ENCODE measurements at regions not wholly inside any gene's neighbourhood (a gene's known extent, or its start where the extent isn't known, plus 50 kb on each side); places are given as distances from the start of the nearest gene placed in this dataset.

DNA sequence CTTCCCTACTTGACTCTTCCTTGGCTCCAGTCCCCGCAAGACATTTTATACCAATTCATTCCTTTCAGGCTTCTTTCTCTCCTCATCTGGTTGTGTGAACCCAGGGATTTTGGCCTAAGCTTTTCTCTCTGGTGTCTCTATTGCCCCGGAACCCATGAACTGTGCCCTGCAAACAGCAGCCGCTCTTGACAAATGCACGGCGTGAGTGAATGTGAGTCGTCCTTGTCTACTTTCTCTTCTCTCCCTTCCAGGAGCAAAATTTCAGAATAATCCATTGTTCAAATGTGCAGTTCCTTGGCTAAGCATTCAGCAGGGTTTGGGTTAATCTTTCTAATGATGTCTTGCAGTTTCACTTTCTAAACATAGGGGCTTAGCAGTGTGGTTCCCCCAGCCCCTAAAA is 250.4 kb upstream of the IRX4 start (continued):
- TF ChIP-seq, protein P1, sequence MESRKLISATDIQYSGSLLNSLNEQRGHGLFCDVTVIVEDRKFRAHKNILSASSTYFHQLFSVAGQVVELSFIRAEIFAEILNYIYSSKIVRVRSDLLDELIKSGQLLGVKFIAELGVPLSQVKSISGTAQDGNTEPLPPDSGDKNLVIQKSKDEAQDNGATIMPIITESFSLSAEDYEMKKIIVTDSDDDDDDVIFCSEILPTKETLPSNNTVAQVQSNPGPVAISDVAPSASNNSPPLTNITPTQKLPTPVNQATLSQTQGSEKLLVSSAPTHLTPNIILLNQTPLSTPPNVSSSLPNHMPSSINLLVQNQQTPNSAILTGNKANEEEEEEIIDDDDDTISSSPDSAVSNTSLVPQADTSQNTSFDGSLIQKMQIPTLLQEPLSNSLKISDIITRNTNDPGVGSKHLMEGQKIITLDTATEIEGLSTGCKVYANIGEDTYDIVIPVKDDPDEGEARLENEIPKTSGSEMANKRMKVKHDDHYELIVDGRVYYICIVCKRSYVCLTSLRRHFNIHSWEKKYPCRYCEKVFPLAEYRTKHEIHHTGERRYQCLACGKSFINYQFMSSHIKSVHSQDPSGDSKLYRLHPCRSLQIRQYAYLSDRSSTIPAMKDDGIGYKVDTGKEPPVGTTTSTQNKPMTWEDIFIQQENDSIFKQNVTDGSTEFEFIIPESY (IDR thresholded peaks at IDR 0.05; ENCODE audit: extremely low read depth, insufficient replicate concordance, low read length): no peak
- no peak for TF ChIP-seq TCF7L2 (IDR thresholded peaks at IDR 0.05; ENCODE audit: borderline replicate concordance, extremely low read depth, insufficient read depth, insufficient read length)
- TF ChIP-seq POLR2A (IDR thresholded peaks at IDR 0.05; ENCODE audit: borderline replicate concordance, extremely low read depth, insufficient read depth, insufficient read length): no peak
- TF ChIP-seq, protein P2, sequence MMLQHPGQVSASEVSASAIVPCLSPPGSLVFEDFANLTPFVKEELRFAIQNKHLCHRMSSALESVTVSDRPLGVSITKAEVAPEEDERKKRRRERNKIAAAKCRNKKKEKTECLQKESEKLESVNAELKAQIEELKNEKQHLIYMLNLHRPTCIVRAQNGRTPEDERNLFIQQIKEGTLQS (IDR thresholded peaks at IDR 0.05): no peak
- TF ChIP-seq ZFX (IDR thresholded peaks at IDR 0.05): no peak

DNA sequence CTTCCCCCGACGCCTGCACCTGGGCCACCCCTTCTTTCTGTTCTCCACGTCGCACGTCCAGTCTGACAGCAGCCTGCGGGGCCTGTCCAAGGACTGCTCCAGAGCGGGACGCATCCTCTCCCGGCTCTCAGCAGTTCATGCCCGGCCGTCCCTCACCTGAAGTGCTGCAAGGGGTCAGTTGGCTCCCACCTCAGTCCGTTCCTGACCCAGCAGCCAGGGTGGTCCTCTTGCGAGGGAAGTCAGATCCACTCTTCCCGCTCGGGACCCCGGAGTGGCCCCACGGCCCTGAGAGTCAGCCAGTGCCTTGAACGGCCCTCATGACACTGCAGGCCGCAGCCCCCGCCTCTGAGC is 249.7 kb upstream of the IRX4 start:
- Histone ChIP-seq H3K4me3 (replicated peaks in 1 of 2; ENCODE audit: low read depth in 1 of 2, low read length in 2 of 2) (no peak overlapping the region), H4K20me1 (ENCODE audit: insufficient read depth) (no peaks in the 10 kb centered on the region), H3K9me3 (ENCODE audit: control insufficient read depth in 1 of 2, insufficient read depth in 1 of 2, low read depth in 1 of 2, low read length in 2 of 2) (no peaks in the 10 kb centered on the region), H3K27ac (ENCODE audit: low read depth, low read length) (no peak overlapping the region), H3K4me2 (ENCODE audit: low read length) (no peak overlapping the region), H3K36me3 (ENCODE audit: control insufficient read depth in 1 of 2, insufficient read depth in 2 of 2, low read length in 2 of 2) (no peaks in the 10 kb centered on the region), H3K9ac (ENCODE audit: low read length) (no peak overlapping the region), H3K79me2 (ENCODE audit: insufficient read depth, low read length) (no peaks in the 10 kb centered on the region), H3K9me2 (ENCODE audit: insufficient read depth) (no peaks in the 10 kb centered on the region), H3K4me1 (ENCODE audit: control insufficient read depth in 1 of 2, insufficient read depth in 2 of 2, low read length in 2 of 2) (no peaks in the 10 kb centered on the region), H3K27me3 (ENCODE audit: insufficient read depth, low read length) (peaks cover 9% of the 10 kb centered on the region; the same call in 1 of the 2 replicates), H2AFZ (ENCODE audit: low read depth, low read length, poor library complexity, severe bottlenecking) (no peak overlapping the region)
- ATAC-seq: no peak
- CTCF ChIA-PET: no interaction called here
- TF ChIP-seq RAD21 (IDR thresholded peaks at IDR 0.05; ENCODE audit: low read depth) (no peak), SIN3A (IDR thresholded peaks at IDR 0.05; ENCODE audit: low read depth) (no peak), SP1 (IDR thresholded peaks at IDR 0.05; ENCODE audit: low read depth) (no peak), POLR2AphosphoS5 (IDR thresholded peaks at IDR 0.05; ENCODE audit: low read depth, low read length) (no peak), EZH2 (IDR thresholded peaks at IDR 0.05) (no peak)
- TF ChIP-seq, protein P1 (IDR thresholded peaks at IDR 0.05; ENCODE audit: extremely low read depth, insufficient replicate concordance, low read length): no peak
- TF ChIP-seq, protein P3, sequence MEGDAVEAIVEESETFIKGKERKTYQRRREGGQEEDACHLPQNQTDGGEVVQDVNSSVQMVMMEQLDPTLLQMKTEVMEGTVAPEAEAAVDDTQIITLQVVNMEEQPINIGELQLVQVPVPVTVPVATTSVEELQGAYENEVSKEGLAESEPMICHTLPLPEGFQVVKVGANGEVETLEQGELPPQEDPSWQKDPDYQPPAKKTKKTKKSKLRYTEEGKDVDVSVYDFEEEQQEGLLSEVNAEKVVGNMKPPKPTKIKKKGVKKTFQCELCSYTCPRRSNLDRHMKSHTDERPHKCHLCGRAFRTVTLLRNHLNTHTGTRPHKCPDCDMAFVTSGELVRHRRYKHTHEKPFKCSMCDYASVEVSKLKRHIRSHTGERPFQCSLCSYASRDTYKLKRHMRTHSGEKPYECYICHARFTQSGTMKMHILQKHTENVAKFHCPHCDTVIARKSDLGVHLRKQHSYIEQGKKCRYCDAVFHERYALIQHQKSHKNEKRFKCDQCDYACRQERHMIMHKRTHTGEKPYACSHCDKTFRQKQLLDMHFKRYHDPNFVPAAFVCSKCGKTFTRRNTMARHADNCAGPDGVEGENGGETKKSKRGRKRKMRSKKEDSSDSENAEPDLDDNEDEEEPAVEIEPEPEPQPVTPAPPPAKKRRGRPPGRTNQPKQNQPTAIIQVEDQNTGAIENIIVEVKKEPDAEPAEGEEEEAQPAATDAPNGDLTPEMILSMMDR (IDR thresholded peaks at IDR 0.05 in 2 of 3, conservative IDR thresholded peaks at IDR 0.05 in 1 of 3; ENCODE audit: borderline replicate concordance in 1 of 3, insufficient read depth in 1 of 3, low read depth in 2 of 3, low read length in 2 of 3): no peak
- intact Hi-C loops (cut with micrococcal nuclease): no loop called here
- POLR2A ChIA-PET: no interaction called here
- RAD21 ChIA-PET (ENCODE audit: low non-redundant PET in 1 of 2, low total read pairs in 2 of 2, uncharacterized antibody in 2 of 2, unreplicated experiment in 2 of 2): no interaction called here
- DNase-seq (ENCODE audit: low read depth, low spot score): no peak
- no TSS peak for BruUV-seq (replicated peaks)

All from HCT116 (cell line).